GM23338 (cell line): ENCODE measurements at regions not wholly inside any gene's neighbourhood (a gene's known extent, or its start where the extent isn't known, plus 50 kb on each side); places are given as distances from the start of the nearest gene placed in this dataset.

Experiments used
- ATAC-seq: fragments of 200-7000 bp; cut with Tn5 transposase; 3 replicates; pipeline ENCODE4 v1.9.1; 2020
- DNase-seq: peaks from one replicate; pipeline ENCODE4 v3.0.0-alpha.2; 2015; ENCODE audit warnings: low spot score
- H2AFZ ChIP-seq: fragments of 200-600 bp; sonication (generic); 2 replicates; pipeline ENCODE4 v1.8.0; 2016; ENCODE audit warnings: antibody characterized with exemption, mild to moderate bottlenecking, moderate library complexity
- H3F3A ChIP-seq: fragments of 200-600 bp; sonication (generic); replicated peaks from 2 replicates; pipeline ENCODE4 v1.8.0; 2017; ENCODE audit warnings: antibody characterized with exemption, mixed run types, low read depth
- H3K27ac ChIP-seq: fragments of 200-600 bp; sonication (generic); 2 replicates; pipeline ENCODE4 v1.6.1; 2016; ENCODE audit warnings: low read depth
- H3K27me3 ChIP-seq: fragments of 200-600 bp; sonication (generic); 2 replicates; pipeline ENCODE4 v1.8.0; 2016; ENCODE audit warnings: mild to moderate bottlenecking, mixed run types, moderate library complexity; ENCODE audit not compliant: insufficient read depth
- H3K36me3 ChIP-seq: fragments of 200-600 bp; sonication (generic); 2 replicates; pipeline ENCODE4 v1.8.0; 2016; ENCODE audit warnings: mild to moderate bottlenecking; ENCODE audit not compliant: insufficient read depth
- H3K4me1 ChIP-seq: fragments of 200-600 bp; sonication (generic); 2 replicates; pipeline ENCODE4 v1.8.0; 2016; ENCODE audit warnings: mild to moderate bottlenecking, moderate library complexity; ENCODE audit not compliant: insufficient read depth
- H3K4me2 ChIP-seq: fragments of 200-600 bp; sonication (generic); 2 replicates; pipeline ENCODE4 v1.7.1; 2017; ENCODE audit warnings: mixed run types
- H3K4me3 ChIP-seq: fragments of 200-600 bp; sonication (generic); 2 replicates; pipeline ENCODE4 v1.6.1; 2016; ENCODE audit warnings: mixed run types
- H3K79me2 ChIP-seq: fragments of 200-600 bp; sonication (generic); replicated peaks from 2 replicates; pipeline ENCODE4 v1.8.0; 2017; ENCODE audit warnings: mild to moderate bottlenecking; ENCODE audit not compliant: insufficient read depth
- H3K9me2 ChIP-seq: fragments of 200-600 bp; sonication (generic); 2 replicates; pipeline ENCODE4 v1.8.0; 2017; ENCODE audit not compliant: insufficient read depth
- H4K20me1 ChIP-seq: fragments of 200-600 bp; sonication (generic); replicated peaks from 2 replicates; pipeline ENCODE4 v1.8.0; 2017; ENCODE audit warnings: mild to moderate bottlenecking; ENCODE audit not compliant: insufficient read depth
- H3K27ac Mint-ChIP-seq: 2 replicates; pipeline ENCODE4 v1.8.0; 2020; ENCODE audit warnings: inconsistent platforms, mild to moderate bottlenecking, moderate library complexity, mixed read lengths
- H3K27me3 Mint-ChIP-seq: 3 replicates; pipeline ENCODE4 v1.8.0; 2022; ENCODE audit warnings: low read depth, mild to moderate bottlenecking, moderate library complexity, mixed read lengths, inconsistent platforms; ENCODE audit not compliant: insufficient read depth, poor library complexity
- H3K36me3 Mint-ChIP-seq: 3 replicates; pipeline ENCODE4 v1.8.0; 2021; ENCODE audit warnings: low read depth, mild to moderate bottlenecking, inconsistent platforms, moderate library complexity, mixed read lengths
- H3K4me1 Mint-ChIP-seq: 3 replicates; pipeline ENCODE4 v1.8.0; 2020; ENCODE audit warnings: mild to moderate bottlenecking, inconsistent platforms, mixed read lengths
- H3K4me3 Mint-ChIP-seq: 3 replicates; pipeline ENCODE4 v1.8.0; 2021; ENCODE audit warnings: moderate library complexity, mild to moderate bottlenecking, inconsistent platforms, mixed read lengths
- H3K9me3 Mint-ChIP-seq: 3 replicates; pipeline ENCODE4 v1.8.0; 2020; ENCODE audit warnings: moderate library complexity, mild to moderate bottlenecking, inconsistent platforms, mixed read lengths
- CREB1 ChIP-seq: fragments of 250-450 bp; sonication (Bioruptor Pico); IDR thresholded peaks from 2 replicates; pipeline ENCODE4 v1.5.0; 2020; ENCODE audit warnings: low read depth, mild to moderate bottlenecking, moderate library complexity
- EZH2 ChIP-seq: fragments of 200-600 bp; sonication (generic); IDR thresholded peaks from one replicate; pipeline ENCODE4 v1.8.0; 2017; ENCODE audit warnings: antibody characterized with exemption, mild to moderate bottlenecking, low read depth; ENCODE audit not compliant: unreplicated experiment
- EZH2phosphoT487 ChIP-seq: fragments of 200-600 bp; sonication (generic); IDR thresholded peaks from one replicate; pipeline ENCODE4 v1.8.1; 2018; ENCODE audit warnings: antibody characterized with exemption; ENCODE audit not compliant: unreplicated experiment
- JUNB ChIP-seq: IDR thresholded peaks from one replicate; pipeline ENCODE4 v1.6.1; 2016; ENCODE audit warnings: antibody characterized with exemption; ENCODE audit not compliant: unreplicated experiment
- NANOG ChIP-seq: IDR thresholded peaks from 2 replicates; pipeline ENCODE4 v1.6.1; 2016; ENCODE audit warnings: antibody characterized with exemption, borderline replicate concordance
- POLR2AphosphoS5 ChIP-seq: IDR thresholded peaks from 2 replicates; pipeline ENCODE4 v1.6.1; 2016; ENCODE audit warnings: antibody characterized with exemption, low read depth
- STAT1 ChIP-seq: IDR thresholded peaks from one replicate; pipeline ENCODE4 v1.6.1; 2016; ENCODE audit warnings: antibody characterized with exemption; ENCODE audit not compliant: unreplicated experiment
- ZNF114 ChIP-seq: fragments of 250-450 bp; sonication (Bioruptor Pico); IDR thresholded peaks from 2 replicates; pipeline ENCODE4 v1.5.0; 2020; ENCODE audit warnings: mild to moderate bottlenecking, moderate library complexity
- ZNF331 ChIP-seq: fragments of 250-450 bp; sonication (Bioruptor Pico); IDR thresholded peaks from 2 replicates; pipeline ENCODE4 v1.5.0; 2020; ENCODE audit warnings: low read depth, mild to moderate bottlenecking, moderate library complexity
- TF ChIP-seq, protein P1 (sequence below), 2 experiments: fragments of 200-600 bp in 1 of 2; sonication (generic) in 1 of 2; conservative IDR thresholded peaks; 2 replicates each; pipeline versions ENCODE4 v1.5.1 to v1.6.1; 2016 to 2017; ENCODE audit warnings: antibody characterized with exemption in 2 of 2, low read depth in 2 of 2, mild to moderate bottlenecking in 2 of 2, moderate library complexity in 1 of 2
- TF ChIP-seq, protein P2 (sequence below): IDR thresholded peaks from one replicate; pipeline ENCODE4 v1.6.1; 2018; ENCODE audit warnings: antibody characterized with exemption; ENCODE audit not compliant: unreplicated experiment
- TF ChIP-seq, protein P3 (sequence below): IDR thresholded peaks from 2 replicates; pipeline ENCODE4 v1.6.1; 2016; ENCODE audit warnings: antibody characterized with exemption

DNA sequence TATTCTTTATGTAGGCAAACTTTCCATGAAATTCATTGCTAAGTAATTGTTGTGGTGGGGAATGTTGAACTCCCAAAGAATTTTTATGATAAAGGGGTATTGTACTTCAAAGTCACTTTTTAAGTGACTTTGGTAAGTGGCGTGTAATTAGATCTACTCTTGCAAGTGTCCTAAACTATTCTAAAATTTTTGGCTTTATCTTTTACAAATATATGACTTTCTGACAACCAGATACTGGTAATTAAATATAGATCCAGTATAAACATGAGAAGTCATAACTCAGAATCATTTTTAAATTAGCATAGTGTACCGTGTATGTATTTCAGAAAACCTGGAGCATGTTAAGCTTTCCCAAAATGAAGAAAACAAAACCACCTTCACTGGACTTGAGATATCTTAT, 84.7 kb upstream of the HGF start (continued):
- no peak for TF ChIP-seq STAT1
- TF ChIP-seq ZNF331 (CRISPR knock-in tag): no peak
- no peak for TF ChIP-seq ZNF114 (CRISPR knock-in tag)
- no peak for TF ChIP-seq NANOG
- TF ChIP-seq, protein P1, sequence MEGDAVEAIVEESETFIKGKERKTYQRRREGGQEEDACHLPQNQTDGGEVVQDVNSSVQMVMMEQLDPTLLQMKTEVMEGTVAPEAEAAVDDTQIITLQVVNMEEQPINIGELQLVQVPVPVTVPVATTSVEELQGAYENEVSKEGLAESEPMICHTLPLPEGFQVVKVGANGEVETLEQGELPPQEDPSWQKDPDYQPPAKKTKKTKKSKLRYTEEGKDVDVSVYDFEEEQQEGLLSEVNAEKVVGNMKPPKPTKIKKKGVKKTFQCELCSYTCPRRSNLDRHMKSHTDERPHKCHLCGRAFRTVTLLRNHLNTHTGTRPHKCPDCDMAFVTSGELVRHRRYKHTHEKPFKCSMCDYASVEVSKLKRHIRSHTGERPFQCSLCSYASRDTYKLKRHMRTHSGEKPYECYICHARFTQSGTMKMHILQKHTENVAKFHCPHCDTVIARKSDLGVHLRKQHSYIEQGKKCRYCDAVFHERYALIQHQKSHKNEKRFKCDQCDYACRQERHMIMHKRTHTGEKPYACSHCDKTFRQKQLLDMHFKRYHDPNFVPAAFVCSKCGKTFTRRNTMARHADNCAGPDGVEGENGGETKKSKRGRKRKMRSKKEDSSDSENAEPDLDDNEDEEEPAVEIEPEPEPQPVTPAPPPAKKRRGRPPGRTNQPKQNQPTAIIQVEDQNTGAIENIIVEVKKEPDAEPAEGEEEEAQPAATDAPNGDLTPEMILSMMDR (conservative IDR thresholded peaks at IDR 0.05; ENCODE audit: low read depth in 2 of 2): no peak
- TF ChIP-seq JUNB: no peak
- no peak for TF ChIP-seq POLR2AphosphoS5
- no peak for TF ChIP-seq EZH2phosphoT487
- TF ChIP-seq CREB1 (CRISPR knock-in tag): no peak
- TF ChIP-seq, protein P2, sequence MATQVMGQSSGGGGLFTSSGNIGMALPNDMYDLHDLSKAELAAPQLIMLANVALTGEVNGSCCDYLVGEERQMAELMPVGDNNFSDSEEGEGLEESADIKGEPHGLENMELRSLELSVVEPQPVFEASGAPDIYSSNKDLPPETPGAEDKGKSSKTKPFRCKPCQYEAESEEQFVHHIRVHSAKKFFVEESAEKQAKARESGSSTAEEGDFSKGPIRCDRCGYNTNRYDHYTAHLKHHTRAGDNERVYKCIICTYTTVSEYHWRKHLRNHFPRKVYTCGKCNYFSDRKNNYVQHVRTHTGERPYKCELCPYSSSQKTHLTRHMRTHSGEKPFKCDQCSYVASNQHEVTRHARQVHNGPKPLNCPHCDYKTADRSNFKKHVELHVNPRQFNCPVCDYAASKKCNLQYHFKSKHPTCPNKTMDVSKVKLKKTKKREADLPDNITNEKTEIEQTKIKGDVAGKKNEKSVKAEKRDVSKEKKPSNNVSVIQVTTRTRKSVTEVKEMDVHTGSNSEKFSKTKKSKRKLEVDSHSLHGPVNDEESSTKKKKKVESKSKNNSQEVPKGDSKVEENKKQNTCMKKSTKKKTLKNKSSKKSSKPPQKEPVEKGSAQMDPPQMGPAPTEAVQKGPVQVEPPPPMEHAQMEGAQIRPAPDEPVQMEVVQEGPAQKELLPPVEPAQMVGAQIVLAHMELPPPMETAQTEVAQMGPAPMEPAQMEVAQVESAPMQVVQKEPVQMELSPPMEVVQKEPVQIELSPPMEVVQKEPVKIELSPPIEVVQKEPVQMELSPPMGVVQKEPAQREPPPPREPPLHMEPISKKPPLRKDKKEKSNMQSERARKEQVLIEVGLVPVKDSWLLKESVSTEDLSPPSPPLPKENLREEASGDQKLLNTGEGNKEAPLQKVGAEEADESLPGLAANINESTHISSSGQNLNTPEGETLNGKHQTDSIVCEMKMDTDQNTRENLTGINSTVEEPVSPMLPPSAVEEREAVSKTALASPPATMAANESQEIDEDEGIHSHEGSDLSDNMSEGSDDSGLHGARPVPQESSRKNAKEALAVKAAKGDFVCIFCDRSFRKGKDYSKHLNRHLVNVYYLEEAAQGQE: no peak

DNA sequence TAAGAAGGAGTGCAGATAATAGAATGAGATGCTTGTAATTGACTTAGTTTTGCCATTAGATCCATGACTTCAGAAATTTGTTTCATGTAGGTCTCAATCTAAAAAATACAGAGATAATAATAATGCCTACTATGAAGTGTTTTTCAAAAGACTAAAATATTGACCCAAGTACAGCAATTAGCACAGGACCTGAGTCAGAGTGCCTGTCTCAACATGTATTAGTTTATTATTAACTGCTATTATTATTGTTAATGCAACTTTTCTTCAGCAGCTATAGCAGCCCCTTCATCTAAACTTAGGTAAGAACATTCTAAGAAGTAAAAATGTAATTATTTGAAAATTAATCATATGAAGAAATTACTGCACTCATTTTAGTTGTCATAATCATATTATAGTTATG, 82.9 kb upstream of the HGF start:
- H3K36me3 Mint-ChIP-seq: no peaks in the 10 kb centered on the region
- H3K4me3 Mint-ChIP-seq: no peak overlapping the region
- no peaks in the 10 kb centered on the region for H3K27me3 Mint-ChIP-seq
- Histone ChIP-seq H3K4me1 (peaks cover 8% of the 10 kb centered on the region; the same call in 1 of the 2 replicates), H2AFZ (no peak overlapping the region), H3K36me3 (no peaks in the 10 kb centered on the region), H3K79me2 (no peaks in the 10 kb centered on the region), H3K4me3 (no peak overlapping the region), H3K9me2 (peaks cover 4% of the 10 kb centered on the region; the same call in 1 of the 2 replicates), H3K4me2 (no peak overlapping the region), H4K20me1 (no peaks in the 10 kb centered on the region), H3K27me3 (no peaks in the 10 kb centered on the region), H3K27ac (no peak overlapping the region), H3F3A (no peaks in the 10 kb centered on the region)
- no peaks in the 10 kb centered on the region for H3K9me3 Mint-ChIP-seq
- DNase-seq (no peak), ATAC-seq (no peak)
- H3K4me1 Mint-ChIP-seq: peaks cover 22% of the 10 kb centered on the region
- TF ChIP-seq EZH2 (no peak), ZNF331 (CRISPR knock-in tag) (no peak), NANOG (no peak), POLR2AphosphoS5 (no peak), ZNF114 (CRISPR knock-in tag) (no peak), STAT1 (no peak)
- TF ChIP-seq, protein P3, sequence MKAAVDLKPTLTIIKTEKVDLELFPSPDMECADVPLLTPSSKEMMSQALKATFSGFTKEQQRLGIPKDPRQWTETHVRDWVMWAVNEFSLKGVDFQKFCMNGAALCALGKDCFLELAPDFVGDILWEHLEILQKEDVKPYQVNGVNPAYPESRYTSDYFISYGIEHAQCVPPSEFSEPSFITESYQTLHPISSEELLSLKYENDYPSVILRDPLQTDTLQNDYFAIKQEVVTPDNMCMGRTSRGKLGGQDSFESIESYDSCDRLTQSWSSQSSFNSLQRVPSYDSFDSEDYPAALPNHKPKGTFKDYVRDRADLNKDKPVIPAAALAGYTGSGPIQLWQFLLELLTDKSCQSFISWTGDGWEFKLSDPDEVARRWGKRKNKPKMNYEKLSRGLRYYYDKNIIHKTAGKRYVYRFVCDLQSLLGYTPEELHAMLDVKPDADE: no peak
- TF ChIP-seq, protein P2: no peak
- TF ChIP-seq, protein P1 (conservative IDR thresholded peaks at IDR 0.05; ENCODE audit: low read depth in 2 of 2): no peak
- no peak overlapping the region for H3K27ac Mint-ChIP-seq
